Uterus (tissue), 3 donors: ENCODE measurements at regions not wholly inside any gene's neighbourhood (a gene's known extent, or its start where the extent isn't known, plus 50 kb on each side); places are given as distances from the start of the nearest gene placed in this dataset.

Source experiments
- DNase-seq, 2 donors: peaks; one replicate each; pipeline ENCODE4 v3.0.0-alpha.2; 2019 to 2020
- H3K27ac ChIP-seq, 2 donors: fragments of 200-600 bp; sonication (generic); 1 replicate in 1 of 2; 2 replicates in 1 of 2; pipeline ENCODE4 v1.5.1; 2016 to 2018
- H3K27me3 ChIP-seq, 2 donors: fragments of 200-600 bp; sonication (generic); one replicate each; pipeline ENCODE4 v1.5.1; 2018 to 2019; ENCODE audit warnings: control low read depth in 1 of 2
- H3K36me3 ChIP-seq, 2 donors: fragments of 200-600 bp; sonication (generic); one replicate each; pipeline ENCODE4 v1.5.1; 2019; ENCODE audit warnings: control low read depth in 1 of 2
- H3K4me1 ChIP-seq, 2 donors: fragments of 200-600 bp; sonication (generic); one replicate each; pipeline ENCODE4 v1.5.1; 2018 to 2019; ENCODE audit warnings: control low read depth in 1 of 2
- H3K4me3 ChIP-seq, 2 donors: fragments of 200-600 bp; sonication (generic); 1 replicate in 1 of 2; 2 replicates in 1 of 2; pipeline ENCODE4 v1.5.1; 2018 to 2019; ENCODE audit warnings: mild to moderate bottlenecking in 1 of 2
- H3K9me3 ChIP-seq, 2 donors: fragments of 200-600 bp; sonication (generic); one replicate each; pipeline ENCODE4 v1.5.1; 2019; ENCODE audit warnings: control low read depth in 1 of 2
- CTCF ChIP-seq, 4 experiments: fragments of 200-600 bp in 2 of 4; fragments of 450-650 bp in 2 of 4; sonication (generic) in 2 of 4; IDR thresholded peaks; one replicate each; pipeline ENCODE4 v1.5.1; 2016 to 2019; ENCODE audit warnings: antibody characterized with exemption in 4 of 4, mild to moderate bottlenecking in 2 of 4, moderate library complexity in 1 of 4
- POLR2A ChIP-seq, 2 donors: fragments of 450-650 bp; IDR thresholded peaks; one replicate each; pipeline ENCODE4 v1.6.1; 2016; ENCODE audit warnings: antibody characterized with exemption in 2 of 2, mild to moderate bottlenecking in 1 of 2, moderate library complexity in 1 of 2
- intact Hi-C: fragments of 100-400 bp; cut with DNase I; formaldehyde crosslinking; loops from one replicate; pipeline ENCODE4 v1.15.1; 2023; ENCODE audit warnings: low total_unique reads
- donor health status: DM: yes; HTN: yes; CAD: no.

- intact Hi-C loops: no loop called here
- no peaks in the 10 kb centered on the region for H3K9me3 ChIP-seq
- no peaks in the 10 kb centered on the region for H3K27me3 ChIP-seq
- no peak overlapping the region for H3K4me3 ChIP-seq
- TF ChIP-seq CTCF (IDR thresholded peaks at IDR 0.05) (no peak), POLR2A (IDR thresholded peaks at IDR 0.05) (no peak)
- no peaks in the 10 kb centered on the region for H3K36me3 ChIP-seq
- no peak overlapping the region for H3K27ac ChIP-seq
- DNase-seq: no peak
- no peaks in the 10 kb centered on the region for H3K4me1 ChIP-seq
Observed at GRCh38 chr15:38150148-38150547, 102.5 kb upstream of the SPRED1 start.

- TF ChIP-seq CTCF (IDR thresholded peaks at IDR 0.05) (no peak), POLR2A (IDR thresholded peaks at IDR 0.05) (no peak)
Observed at GRCh38 chr15:38150794-38151193, 101.8 kb upstream of the SPRED1 start.

GRCh38 chr15:38153781-38154180 is 98.9 kb upstream of the SPRED1 start:
- Histone ChIP-seq H3K4me3 (no peak overlapping the region), H3K9me3 (no peaks in the 10 kb centered on the region), H3K27me3 (no peaks in the 10 kb centered on the region), H3K4me1 (no peaks in the 10 kb centered on the region), H3K27ac (no peak overlapping the region), H3K36me3 (no peaks in the 10 kb centered on the region)
- DNase-seq: no peak
- TF ChIP-seq CTCF (IDR thresholded peaks at IDR 0.05) (no peak), POLR2A (IDR thresholded peaks at IDR 0.05) (no peak)
- intact Hi-C loops: no loop called here

More at GRCh38 chr15:38150794-38151193, 101.8 kb upstream of the SPRED1 start:
- Histone ChIP-seq H3K27ac (no peak overlapping the region), H3K4me1 (no peaks in the 10 kb centered on the region), H3K9me3 (no peaks in the 10 kb centered on the region), H3K36me3 (no peaks in the 10 kb centered on the region), H3K4me3 (no peak overlapping the region), H3K27me3 (no peaks in the 10 kb centered on the region)
- intact Hi-C loops: no loop called here
- DNase-seq: no peak

GRCh38 chr15:38154255-38154654 is 98.4 kb upstream of the SPRED1 start:
- H3K9me3 ChIP-seq: no peaks in the 10 kb centered on the region
- intact Hi-C loops: no loop called here
- no peaks in the 10 kb centered on the region for H3K27me3 ChIP-seq
- H3K36me3 ChIP-seq: no peaks in the 10 kb centered on the region
- no peak overlapping the region for H3K27ac ChIP-seq
- TF ChIP-seq CTCF (IDR thresholded peaks at IDR 0.05): no peak
- TF ChIP-seq POLR2A (IDR thresholded peaks at IDR 0.05): no peak
- no peak for DNase-seq
- H3K4me1 ChIP-seq: no peaks in the 10 kb centered on the region
- no peak overlapping the region for H3K4me3 ChIP-seq

GRCh38 chr15:38154837-38155236 is 97.8 kb upstream of the SPRED1 start:
- intact Hi-C loops: no loop called here
- TF ChIP-seq POLR2A (IDR thresholded peaks at IDR 0.05): no peak
- Histone ChIP-seq H3K9me3 (no peaks in the 10 kb centered on the region), H3K36me3 (no peaks in the 10 kb centered on the region), H3K4me1 (no peaks in the 10 kb centered on the region), H3K4me3 (no peak overlapping the region), H3K27me3 (no peaks in the 10 kb centered on the region), H3K27ac (no peak overlapping the region)
- DNase-seq: no peak

GRCh38 chr15:38163658-38164057 is 89.0 kb upstream of the SPRED1 start:
- Histone ChIP-seq H3K36me3 (no peaks in the 10 kb centered on the region), H3K27me3 (no peaks in the 10 kb centered on the region), H3K4me1 (no peaks in the 10 kb centered on the region), H3K4me3 (no peak overlapping the region), H3K27ac (no peak overlapping the region), H3K9me3 (no peaks in the 10 kb centered on the region)
- intact Hi-C loops: no loop called here
- no peak for DNase-seq
- TF ChIP-seq POLR2A (IDR thresholded peaks at IDR 0.05): no peak
